Activated naive CD4-positive, alpha-beta T cell (primary cell): ENCODE measurements at regions not wholly inside any gene's neighbourhood (a gene's known extent, or its start where the extent isn't known, plus 50 kb on each side); places are given as distances from the start of the nearest gene placed in this dataset.

Experiments
- DNase-seq, 4 experiments: peaks; one replicate each; lab custom pipeline; 2025; lab: John Stamatoyannopoulos, UW

DNA sequence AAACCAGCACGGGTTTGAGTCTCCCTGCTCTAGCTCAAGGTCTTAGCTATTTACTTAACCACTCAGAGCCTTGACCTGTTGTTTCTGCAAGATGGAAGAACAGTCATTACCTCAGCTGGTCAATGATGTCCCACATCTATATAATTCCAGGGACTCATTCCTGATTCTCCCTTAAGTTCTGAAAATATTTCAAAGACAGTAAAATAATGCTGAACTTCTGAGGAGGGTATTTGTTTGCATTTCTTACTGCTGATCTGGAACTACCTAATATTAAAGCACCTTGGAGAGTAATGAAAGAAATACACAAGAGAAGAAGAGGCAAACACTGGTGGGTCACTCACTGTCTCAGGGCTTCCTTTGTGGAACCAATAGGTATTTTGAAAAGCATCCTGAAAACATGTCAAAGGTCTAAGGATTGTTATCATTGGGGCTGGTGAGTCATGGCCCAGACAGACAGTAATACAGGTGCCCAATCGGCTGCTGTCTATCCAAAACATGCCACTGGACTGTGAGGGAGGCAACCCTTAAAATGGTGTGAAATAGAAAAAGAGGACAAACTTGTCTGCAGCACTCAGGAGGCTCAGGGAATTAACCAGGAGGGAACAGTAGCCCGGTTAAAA is 88.7 kb upstream of the EGLN3 start:
- DNase-seq: no peak

DNA sequence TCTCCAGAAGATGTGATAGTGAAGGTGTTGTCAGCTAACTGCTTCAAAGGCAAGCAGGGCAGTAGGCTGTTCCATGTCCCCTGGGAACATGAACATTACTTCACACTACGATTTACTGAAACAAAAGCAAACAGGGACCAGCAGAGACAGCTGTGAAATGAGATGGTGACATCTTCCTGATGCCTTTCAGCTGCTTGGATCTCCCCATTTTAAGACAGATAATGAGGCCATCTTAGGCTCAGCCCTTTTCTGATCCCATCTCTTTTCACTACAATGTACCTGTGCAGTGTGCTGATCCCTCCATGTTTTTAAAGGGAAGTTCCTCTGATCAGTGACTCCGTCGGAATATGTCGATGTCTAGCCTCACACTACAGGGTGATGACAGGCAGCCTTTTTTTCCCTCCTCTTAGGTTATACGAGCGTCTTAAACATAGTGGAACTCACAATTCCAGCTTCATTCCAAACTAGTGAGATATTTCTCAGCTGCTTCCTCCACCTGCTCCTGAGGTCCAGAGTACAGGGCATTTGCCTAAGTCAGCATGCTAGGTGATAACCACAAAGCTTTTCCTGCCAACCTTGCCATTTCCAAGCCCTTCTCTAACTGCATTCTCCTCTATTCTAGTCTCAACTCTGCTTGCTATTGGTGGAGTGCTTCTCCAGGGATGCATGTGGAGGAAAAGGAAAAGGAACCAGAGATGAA is 87.6 kb upstream of the EGLN3 start:
- no peak for DNase-seq

DNA sequence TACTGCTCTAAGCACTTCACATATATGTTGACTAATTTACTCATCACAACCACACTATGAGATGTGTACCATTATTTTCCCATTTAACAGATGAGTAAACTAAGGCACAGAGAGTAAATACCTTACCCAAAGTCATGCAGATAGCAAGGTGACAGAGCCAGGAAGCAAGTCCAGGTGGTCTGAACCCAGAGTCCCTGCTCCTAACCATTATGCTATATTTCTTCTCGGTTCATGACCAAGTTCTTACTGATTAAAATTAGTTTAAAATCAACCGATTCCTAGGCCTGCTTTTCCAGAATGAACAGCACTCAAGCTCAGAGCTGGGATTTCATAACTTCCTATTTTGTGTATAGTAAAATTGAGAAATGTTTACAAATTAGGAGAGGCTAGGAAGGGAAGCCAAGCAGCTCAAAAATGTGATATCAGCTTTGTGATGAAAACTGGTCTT is 85.5 kb upstream of the EGLN3 start:
- no peak for DNase-seq

DNA sequence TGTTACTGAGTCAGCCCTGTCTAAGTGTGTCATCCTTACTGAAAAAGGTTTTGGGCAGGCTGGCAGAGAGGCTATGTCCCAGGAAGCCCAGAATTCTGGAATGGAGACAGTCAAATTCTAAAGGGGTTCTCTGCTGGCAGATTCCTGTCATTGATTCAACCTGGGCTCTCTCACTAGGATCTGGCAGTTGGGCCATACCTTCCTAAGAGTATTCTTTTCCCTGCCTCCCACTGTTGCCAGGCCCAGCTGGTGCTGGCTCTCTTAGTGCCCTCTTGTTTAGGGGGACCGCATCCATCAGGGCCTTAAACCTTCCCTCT is 85.0 kb upstream of the EGLN3 start:
- no peak for DNase-seq

DNA sequence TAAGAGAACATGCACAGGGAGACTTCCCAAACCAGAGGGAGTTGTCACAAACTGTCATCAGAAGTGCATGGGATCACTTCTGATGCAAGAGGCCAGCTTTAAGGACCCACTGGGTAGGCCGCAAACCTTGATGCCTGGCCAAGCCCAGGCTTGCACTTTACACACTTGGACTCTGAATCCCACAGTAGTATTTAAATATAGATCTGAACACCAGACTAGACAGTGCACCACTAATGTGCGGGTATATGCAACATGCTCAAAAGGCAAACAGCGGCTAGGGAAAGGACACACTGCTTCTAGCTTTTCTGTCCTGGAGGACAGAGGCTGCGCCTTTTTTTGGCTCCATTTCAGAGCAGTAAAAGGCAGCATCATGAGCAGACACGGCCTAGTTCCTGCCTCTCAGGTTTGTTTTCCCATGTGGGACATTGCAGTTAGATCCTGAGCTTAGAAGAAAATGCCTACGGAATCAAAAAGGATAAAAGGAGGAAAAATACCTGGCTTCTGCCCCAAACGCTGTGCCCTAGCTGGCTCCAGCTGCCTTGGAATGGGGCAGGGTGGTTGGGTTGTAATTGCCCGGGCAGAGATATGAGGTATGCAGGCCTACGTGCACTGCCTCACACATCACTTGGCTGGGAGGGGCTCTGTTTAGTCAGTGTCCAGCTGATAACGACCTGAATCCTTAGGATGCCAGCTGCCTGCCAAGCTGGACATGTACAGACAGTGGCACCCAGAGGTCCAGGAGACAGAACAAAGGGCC is 84.5 kb upstream of the EGLN3 start:
- no peak for DNase-seq

DNA sequence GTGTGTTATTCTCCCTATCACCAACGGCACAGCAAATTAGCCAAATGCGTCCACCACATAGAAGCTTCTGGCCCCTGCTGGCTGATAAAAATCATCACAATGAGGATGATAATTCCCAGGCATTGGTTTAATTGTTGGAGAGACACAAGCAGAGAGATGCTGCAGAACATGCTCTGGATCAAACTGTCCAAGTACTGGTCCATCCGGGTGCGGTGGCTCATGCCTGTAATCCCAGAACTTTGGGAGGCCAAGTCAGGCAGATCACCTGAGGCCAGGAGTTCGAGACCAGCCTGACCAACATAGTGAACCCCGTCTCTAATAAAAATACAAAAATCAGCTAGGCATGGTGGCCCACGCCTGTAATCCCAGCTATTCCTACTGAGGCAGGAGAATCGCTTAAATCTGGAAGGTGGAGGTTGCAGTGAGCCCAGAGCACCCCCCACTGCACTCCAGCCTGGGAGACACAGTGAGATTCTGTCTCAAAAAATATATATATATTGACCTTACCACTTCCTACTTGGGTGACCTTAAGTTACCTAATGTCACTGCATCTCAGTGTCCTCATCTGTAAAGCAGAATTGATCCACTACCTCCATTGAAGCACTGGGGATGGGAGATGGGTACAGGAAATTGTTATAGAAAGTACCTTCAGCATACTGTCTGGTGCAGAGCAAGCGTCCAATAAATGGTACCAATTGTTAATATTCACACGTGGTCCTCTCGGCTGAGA is 83.7 kb upstream of the EGLN3 start:
- DNase-seq: no peak

DNA sequence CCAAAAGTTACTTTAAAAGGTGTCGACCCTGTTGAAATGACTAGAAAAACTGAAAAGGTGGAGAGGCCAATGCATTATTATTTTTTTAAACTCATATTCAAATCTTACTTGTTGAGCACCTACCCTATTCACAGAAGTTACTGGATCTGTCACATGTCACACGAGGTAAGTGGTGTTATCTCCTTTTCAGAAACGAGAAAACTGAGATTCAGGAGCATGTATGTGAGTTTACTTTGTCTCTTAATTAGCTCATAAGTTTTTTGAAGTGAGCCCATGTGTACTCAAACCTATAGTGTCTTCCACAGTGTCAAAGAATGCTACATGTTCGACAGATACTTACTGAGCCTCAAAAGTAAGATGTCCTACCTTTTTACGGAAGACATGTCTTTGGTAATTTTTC is 81.8 kb upstream of the EGLN3 start:
- no peak for DNase-seq

DNA sequence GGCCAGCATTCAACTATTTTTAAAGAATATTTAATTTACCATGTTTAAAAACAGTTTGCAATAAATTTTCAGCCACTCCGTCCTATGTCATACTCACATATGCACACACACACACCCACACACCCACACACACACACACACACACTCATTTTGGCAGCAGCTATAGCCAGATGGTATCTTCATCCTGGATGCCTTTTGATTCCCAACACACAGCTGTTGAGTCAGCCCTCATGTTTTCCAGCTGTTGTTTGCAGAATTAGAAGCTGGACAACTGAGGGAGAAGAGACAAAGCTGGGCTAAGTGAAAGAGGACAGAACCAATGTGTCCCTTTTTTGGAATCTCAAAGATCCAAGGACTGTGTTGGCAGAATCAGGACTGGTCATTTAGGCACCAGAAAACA is 80.0 kb upstream of the EGLN3 start:
- no peak for DNase-seq

DNA sequence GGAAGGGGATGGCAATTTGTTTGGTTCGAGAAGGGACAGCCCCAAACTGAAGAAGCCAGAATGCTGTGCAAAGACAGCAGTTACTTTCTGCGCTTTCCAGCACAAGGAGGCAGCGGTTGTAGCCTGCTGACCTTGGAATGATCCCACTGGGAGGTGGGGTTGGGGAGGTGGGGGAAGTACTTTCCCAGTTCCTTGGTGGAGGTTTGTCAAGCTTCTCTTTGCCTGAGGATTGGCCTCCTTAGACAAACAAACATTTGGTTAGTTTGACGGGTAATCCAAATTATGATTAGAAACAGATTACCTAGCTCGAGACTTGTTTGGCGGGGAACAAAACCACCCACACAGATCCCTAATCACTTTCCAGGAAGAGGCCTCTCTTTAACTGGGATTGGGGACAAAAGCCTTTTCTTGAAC is 79.1 kb upstream of the EGLN3 start:
- no peak for DNase-seq

DNA sequence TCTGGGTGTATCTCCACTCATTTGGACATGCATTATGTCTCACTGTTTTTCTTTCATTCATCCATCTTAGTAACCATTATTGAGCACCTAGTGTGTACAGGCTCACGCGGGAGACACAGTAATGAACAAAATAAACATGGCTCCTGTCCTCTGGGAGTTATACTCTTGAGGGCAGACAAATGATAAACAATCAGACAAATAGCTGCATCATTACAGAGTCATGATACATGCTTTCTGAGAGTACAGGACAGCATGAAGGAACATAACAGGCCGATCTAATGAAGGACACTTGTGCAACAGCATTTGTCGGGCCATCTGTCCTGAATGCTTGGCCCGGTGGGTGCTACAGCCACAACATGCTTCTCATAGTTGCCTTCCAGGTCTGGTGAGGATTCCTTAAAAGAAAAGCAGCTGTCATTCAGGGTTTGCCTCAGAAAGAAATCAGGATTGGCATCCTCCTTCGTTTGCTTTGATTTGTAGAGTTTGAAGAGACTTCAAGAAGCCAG is 77.2 kb upstream of the EGLN3 start:
- DNase-seq: no peak

DNA sequence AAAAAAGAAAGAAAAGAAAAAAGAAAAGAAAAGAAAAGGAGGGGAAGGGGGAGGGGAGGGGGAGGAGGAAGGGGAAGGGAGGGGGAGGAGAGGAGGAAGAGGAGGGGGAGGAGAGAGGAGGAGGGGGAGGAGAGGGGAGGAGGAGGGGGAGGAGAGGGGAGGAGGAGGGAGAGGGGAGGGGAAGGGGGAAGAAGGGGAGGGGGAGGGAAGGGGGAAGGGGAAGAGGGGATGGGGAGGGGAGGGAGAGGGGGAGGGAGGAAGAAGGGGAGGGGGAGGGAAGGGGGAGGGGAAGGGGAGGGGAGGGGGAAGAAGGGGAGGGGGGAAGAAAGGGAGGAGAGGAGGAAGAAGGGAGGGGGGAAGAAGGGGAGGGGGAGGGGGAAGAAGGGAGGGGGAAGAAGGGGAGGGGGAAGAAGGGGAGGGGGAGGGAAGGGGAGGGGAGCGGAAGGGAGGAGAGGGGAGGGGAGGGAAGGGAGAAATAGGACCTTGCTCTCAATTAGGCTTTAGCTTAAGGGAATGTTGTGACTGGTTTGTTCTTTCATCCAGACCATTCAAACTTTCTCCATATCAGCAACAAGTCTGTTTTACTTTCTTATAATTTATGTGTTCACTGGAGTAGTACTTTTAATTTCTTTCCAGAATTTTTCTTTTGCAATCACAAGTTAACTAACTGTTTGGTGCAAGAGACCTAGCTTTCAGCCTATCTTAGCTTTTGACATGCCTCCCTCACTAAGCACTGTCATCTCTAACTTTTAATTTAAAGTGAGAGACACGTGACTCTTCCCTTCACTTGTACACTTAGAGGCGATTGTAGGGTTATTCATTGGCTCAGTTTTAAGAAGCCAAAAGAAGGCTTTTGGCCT is 76.5 kb upstream of the EGLN3 start:
- no peak for DNase-seq

DNA sequence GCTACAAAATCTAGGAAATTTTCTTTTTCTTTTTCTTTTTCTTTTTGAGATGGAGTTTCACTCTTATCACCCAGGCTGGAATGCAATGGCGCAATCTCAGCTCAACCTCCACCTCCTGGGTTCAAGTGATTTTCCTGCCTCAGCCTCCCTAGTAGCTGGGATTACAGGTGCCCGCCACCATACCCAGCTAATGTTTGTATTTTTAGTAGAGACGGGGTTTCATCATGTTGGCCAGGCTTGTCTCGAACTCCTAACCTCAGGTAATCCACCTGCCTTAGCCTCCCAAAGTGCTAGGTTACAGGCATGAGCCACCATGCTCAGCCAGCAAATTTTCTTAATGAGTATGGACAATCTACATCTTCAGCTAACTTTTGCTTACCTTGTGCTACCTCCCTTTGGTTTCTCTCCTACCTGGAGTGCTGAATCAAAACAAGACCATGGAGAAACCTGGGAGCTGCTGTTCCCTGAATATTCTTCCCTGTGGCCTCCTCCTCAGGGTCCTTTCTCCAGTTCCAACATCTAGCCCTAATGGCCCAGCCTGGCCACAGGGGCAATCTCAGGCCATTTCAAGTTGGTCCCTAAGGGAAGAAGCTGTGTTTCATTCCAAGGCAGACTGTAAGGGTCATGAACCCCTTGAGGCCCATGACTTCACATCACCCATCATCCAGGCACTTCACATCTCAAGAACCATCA is 74.6 kb upstream of the EGLN3 start:
- DNase-seq: no peak

DNA sequence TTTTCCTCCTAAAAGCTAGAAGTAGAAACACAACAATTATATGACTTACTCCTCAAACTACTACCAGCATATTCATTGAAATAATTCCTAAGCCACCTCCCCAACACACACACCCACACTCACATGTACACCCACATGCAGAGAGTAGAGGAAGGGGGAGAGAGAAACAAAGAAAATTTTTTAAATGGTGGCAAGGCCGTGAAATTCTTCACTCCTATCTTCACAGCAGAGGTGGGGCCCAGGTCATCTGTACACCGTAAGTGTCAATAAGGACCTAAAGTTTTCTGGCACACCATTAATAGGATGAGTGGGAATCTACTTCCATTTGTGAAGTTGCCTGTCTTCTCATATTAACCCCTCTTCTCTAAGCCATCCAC is 73.9 kb upstream of the EGLN3 start:
- no peak for DNase-seq

DNA sequence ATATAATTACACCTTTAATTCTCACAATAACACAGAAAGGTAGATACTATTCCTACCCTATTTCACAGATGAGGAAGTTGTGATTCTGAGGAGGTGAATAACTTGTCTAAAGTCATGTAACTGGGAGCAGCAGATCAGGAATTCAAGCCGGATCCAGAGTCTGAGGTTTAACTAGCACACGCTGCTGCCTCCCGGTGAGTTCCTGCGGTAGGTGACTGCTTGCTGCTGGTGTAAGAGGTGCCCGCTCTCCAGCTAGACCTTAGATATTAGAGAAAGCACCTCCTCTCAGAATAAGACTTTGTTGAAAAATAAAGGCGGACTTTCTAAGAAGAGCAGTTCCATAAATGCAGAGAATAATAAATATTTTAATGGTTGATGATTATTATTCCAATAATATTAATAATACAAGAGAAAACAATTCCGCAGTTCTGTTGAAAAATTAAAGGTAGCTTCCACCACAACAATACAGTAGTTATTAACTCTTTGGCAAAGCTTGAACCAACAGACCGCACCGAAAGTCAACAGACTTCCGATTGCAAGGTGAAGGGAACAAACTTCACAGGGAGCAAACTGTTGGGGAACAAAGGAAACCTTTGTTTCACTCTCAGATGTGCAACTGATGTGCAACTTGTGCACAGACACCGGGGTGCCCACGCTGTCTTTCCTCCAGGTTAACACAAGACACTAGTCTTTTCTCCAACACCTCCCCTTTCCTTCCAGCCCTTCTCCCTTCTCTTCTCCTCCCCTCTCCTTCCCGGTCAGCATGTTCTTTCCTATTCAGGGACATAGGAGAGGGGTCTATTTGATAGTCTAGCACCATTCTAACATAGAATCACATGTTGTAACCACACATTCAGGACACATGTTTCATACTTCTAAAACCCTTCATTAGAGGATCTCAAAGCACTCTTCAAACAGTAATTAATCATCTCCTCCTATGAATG is 73.2 kb upstream of the EGLN3 start:
- DNase-seq: no peak

DNA sequence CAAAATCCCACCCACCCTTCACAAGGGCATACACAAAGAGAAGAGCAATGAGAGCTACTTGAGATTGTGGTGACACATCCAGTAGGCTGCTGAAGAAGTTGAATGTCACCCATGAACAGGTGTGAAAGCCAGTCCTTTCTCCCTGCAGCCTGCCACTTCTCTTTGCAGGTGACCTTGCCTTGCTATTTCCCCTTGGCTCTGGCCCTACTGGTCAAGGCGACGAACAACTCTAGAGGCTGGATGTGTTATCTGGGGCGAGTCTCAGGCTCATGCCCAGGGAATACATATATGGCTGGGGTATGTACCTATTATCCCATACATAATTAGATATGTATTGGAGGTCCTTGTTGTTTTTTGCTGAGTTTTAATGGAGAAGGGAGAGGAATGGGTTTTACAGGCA is 70.2 kb upstream of the EGLN3 start:
- no peak for DNase-seq

DNA sequence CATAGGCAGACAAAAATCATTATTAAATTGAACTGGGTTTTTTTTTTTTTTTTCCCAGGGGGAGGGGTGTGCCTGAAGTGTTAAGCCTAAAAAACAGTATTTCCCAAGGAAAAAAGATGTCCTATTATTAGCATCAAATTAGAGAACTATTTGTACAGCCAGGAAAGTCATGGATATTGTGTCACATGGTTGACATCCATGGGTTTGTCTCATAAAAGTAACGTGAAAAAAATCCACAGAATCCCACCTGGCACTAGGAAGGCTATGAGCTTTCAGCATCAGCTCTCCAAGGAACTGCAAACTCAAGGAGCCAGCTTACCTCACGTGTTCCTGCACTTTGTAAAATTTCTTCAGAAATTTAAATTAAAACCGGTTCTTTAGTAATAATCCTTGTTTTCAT is 69.1 kb upstream of the EGLN3 start:
- DNase-seq: no peak

DNA sequence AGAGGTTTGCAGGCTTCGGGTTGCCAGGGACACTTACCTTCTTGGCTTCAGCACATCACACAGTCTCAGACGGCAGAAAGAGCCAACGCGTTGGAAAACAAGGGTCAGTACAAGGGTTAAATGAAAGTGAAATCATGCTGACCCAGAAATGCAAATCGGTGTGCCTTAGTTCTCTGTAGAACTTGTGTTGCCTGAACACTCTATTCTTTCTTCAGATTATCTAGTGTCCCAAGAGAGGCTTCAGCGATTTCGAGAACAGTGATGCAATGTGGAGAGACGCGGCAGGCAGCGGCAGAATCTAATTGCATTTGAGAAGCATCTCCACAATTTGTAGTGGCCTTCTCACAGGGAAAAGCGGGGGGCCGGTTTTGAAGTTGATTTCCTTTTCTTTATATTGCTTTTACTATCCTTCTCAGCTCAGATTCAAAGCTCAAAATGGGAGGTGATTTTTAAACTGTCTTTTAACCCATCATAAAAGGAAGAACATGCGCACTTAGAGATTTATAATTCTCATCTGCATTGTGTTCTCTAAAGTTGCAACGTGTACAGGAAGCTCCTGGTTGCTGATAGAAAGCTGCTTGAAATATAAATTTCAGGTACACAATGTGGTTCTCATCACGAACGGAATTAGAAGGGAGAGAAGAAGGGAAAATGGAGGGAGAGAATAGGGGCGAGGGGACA is 67.8 kb upstream of the EGLN3 start:
- DNase-seq: peak in 1 of 4 experiments; percentile 4

DNA sequence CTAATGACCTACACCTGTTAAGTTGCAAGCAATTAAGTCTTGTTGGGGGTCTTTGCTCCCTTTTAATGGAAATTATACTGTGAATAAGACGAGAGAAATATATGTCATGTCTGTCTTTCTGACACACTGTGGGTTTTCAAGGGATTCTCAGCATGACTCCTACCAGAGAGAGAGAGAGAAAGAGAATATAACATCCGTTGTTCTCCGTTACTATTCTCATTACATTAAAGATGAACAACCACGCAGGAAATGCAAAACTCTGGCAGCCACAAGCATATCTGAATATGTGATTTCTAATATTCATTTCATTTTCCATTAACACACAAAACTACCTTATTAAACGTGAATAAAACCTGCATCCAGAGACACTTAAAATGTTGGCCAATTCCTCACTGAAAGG is 67.3 kb upstream of the EGLN3 start:
- no peak for DNase-seq

DNA sequence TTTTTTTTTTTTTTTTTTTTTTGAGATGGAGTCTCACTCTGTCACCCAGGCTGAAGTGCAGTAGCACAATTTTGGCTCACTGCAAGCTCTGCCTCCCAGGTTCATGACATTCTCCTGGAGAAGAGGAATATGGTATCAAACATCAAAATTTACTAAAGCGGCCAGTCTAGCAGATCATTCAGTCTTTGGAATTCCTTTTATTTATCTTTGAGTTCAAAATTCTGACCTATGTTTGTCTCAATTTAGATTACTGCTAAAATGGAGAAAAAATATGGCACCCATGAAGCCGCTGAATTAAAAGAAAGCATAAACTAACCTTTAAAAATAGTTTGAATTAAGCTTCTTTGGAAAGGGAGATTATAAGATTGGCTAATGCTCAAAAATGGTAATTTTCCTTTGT is 64.5 kb upstream of the EGLN3 start:
- DNase-seq: no peak
